GM12873 (cell line): ENCODE measurements at regions not wholly inside any gene's neighbourhood (a gene's known extent, or its start where the extent isn't known, plus 50 kb on each side); places are given as distances from the start of the nearest gene placed in this dataset.

Experiments used
- TF ChIP-seq, protein P1 (sequence below): IDR thresholded peaks from 2 replicates; pipeline ENCODE4 v1.5.1; 2012; ENCODE audit warnings: low read depth, mild to moderate bottlenecking, moderate library complexity, low read length, control low read depth; ENCODE audit not compliant: insufficient read depth; ENCODE audit errors: missing control alignments

DNA sequence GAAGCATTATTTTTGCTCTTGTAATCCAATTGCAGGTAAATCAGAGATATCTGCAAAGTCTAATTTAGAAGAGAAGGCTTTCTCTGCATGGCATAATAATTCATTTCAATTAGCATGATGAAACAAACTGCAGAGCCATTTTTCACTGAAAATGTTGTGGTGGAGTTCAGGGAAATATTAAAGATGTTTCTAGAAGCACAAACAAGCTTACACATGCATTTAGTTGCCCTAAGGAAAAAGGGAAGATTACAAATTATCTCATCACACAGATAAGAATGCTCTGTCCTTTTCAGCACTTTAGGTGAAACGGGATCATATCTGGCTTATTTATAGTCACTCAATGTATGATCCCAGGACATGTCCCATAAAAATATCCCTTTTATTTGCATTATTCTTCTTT lies 252.1 kb upstream of the TANK start:
- TF ChIP-seq, protein P1, sequence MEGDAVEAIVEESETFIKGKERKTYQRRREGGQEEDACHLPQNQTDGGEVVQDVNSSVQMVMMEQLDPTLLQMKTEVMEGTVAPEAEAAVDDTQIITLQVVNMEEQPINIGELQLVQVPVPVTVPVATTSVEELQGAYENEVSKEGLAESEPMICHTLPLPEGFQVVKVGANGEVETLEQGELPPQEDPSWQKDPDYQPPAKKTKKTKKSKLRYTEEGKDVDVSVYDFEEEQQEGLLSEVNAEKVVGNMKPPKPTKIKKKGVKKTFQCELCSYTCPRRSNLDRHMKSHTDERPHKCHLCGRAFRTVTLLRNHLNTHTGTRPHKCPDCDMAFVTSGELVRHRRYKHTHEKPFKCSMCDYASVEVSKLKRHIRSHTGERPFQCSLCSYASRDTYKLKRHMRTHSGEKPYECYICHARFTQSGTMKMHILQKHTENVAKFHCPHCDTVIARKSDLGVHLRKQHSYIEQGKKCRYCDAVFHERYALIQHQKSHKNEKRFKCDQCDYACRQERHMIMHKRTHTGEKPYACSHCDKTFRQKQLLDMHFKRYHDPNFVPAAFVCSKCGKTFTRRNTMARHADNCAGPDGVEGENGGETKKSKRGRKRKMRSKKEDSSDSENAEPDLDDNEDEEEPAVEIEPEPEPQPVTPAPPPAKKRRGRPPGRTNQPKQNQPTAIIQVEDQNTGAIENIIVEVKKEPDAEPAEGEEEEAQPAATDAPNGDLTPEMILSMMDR, result no peak

DNA sequence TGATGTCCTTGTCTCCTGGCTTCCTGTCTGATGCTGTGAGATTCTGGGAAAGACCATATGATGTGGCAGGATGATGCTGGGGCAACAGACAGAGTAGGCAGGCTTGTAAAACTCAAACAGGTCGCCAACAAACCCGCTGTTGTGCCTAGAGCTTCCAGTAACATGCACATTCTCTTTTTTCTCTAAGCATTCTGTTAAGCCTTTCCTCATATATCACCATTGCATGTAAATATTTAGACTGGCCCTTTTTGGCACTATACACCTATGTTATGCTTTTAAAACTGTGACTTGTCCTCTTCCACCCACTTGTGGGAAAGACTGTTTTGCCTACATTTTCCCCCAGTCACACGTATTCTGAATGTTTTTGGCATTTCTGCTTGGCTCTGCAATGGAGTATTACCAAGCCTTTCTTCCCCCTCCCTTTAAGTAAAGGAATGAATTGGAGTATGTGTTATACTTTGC lies 250.4 kb upstream of the TANK start:
- TF ChIP-seq, protein P1, result no peak

DNA sequence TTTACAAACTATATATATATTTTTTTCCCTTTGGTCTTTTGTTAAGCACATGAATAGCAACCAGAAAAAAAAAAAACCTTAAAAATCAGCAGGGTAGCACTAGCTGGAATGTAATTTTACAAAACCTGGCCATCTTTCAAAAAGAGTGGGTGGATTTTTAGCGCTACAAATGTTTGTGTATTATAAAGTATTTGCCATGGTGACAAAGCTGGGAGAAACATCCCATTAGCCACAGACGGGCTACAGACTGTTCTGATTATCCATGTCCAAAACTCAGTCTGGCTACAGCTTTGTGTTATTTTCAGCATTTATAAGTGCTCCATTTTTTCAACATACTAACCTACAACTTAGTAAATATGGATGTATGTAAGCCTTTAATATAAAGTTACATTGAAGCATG lies 249.5 kb upstream of the TANK start:
- TF ChIP-seq, protein P1, result no peak

DNA sequence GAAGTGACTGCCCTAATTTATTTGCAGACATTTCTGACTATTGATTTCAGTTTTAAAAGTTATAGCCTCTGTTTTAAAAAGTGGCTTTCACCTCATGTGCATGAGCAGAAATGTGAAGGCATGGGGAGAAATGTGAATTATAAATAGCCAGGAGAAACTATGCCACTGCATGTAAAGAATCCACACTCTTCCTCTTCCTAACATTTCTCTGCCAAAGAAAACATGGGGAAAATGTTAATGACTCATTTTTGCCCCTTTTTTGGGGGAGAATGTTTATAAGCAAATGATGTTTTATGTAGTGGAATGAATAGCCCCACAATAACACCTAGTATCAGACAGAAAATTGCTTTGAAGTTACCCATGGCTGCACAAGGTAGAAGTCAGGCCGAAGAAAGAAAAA lies 249.0 kb upstream of the TANK start:
- TF ChIP-seq, protein P1, result no peak

DNA sequence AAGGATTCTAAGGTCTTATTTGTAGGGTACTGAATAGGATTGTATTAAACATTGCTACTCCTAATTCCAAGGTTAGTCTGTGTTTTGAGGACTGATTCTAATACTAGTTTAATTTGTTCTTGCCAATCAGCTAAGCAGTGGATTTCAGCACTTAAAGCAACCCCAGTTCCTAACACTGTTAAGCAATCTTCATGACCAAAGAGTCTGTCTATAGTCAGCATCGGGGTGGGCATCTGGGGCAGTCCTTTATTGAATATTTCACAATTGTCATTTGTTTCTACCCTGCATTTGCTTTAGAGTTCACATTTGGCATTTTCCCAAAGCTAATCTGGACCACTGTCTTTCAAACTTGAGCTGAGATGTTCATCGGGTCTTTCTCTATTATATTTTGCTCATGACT lies 248.0 kb upstream of the TANK start:
- TF ChIP-seq, protein P1, result no peak

DNA sequence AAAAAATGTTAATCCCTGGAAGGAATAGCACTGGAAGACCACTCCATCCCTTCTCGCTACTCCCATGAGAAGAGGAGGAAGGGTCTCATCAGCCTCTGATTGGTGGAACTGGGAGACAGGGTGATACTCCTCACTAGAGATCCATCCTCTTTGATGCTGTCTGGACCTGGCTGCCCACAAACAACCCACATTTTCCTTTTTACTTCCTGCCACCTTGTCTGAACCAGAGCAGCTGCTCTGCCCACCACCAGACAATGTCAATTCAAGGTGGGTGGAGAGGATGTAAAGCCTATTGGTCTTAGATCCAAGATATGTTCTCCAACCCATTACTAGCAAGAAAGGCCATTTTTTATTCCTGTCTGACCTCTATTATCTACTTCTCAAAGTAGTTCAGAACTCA lies 246.9 kb upstream of the TANK start:
- TF ChIP-seq, protein P1, result no peak

DNA sequence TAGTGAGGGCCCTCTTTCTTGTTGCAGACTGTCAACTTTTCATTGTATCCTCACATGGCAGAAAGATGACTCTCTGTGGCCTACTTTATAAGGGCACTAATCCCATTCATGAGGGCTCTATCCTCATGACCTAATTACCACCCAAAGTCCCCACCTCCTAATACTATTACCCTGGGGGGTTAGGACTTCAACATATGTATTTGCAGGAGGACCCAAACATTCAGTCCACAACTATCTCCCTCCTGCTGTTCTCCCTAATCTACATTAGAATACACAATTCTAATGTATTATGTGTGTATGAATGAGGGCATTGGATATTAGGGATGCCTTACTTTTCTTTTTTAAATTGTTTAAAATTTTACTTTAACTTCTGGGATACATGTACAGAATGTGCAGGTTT lies 246.0 kb upstream of the TANK start:
- TF ChIP-seq, protein P1, result no peak
